ENCODE measurements at regions not wholly inside any gene's neighbourhood (a gene's known extent, or its start where the extent isn't known, plus 50 kb on each side); places are given as distances from the start of the nearest gene placed in this dataset.

DNA sequence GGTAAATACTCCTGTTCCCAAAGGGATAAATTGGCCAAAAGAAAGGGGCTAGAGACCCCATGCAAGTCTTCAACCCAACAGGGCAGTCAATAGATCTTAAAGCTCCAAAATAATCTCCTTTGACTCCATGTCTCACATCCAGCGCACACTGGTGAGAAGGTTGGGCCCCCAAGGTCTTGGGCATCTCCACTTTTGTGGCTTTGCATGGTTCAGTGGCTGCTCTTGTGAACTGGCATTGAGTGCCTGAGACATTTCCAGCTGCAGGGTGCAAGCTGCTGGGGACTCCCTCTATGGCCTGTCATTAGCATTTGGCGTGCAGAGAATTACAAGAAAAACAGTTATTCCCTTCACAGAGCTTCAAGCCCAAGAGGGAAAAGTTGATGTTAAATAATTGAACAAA is 224.7 kb downstream of the MTRR start:
- Histone ChIP-seq H3K14ac (ENCODE audit: insufficient read length) (no peak overlapping the region), H3K4me3 (ENCODE audit: extremely low read depth in 1 of 4, insufficient read depth in 2 of 4, low read depth in 3 of 4, low read length in 4 of 4) (no peak overlapping the region), H3K27me3 (replicated peaks in 1 of 4; ENCODE audit: control insufficient read depth in 3 of 4, extremely low read depth in 1 of 4, insufficient read depth in 3 of 4, low read length in 3 of 4) (no peaks in the 10 kb centered on the region), H3K4ac (replicated peaks; ENCODE audit: insufficient read length, low read depth, low read length) (no peak overlapping the region), H4K5ac (ENCODE audit: insufficient read length, low read depth, low read length) (no peak overlapping the region), H3K56ac (replicated peaks; ENCODE audit: insufficient read length, low read depth, low read length) (no peak overlapping the region), H3K18ac (ENCODE audit: extremely low read depth, low read length) (no peak overlapping the region), H3K36me3 (ENCODE audit: control insufficient read depth in 2 of 4, insufficient read depth in 4 of 4, low read length in 3 of 4) (no peaks in the 10 kb centered on the region), H2BK12ac (ENCODE audit: low read depth, low read length) (no peak overlapping the region), H3K9ac (replicated peaks in 1 of 4; ENCODE audit: extremely low read depth in 1 of 4, low read depth in 3 of 4, low read length in 3 of 4) (no peak overlapping the region), H3K23ac (ENCODE audit: insufficient read length) (no peak overlapping the region), H2AFZ (ENCODE audit: low read length) (no peak overlapping the region), H4K8ac (ENCODE audit: extremely low read depth, insufficient read depth, low read length) (no peak overlapping the region), H3K79me2 (ENCODE audit: control insufficient read depth in 1 of 2, insufficient read depth in 2 of 2, low read length in 2 of 2) (no peaks in the 10 kb centered on the region), H3K4me2 (ENCODE audit: insufficient read depth in 1 of 2, low read depth in 2 of 2, low read length in 2 of 2) (no peak overlapping the region), H4K20me1 (replicated peaks in 1 of 2; ENCODE audit: control insufficient read depth in 1 of 2, insufficient read depth in 2 of 2, low read length in 2 of 2) (no peaks in the 10 kb centered on the region), H3K4me1 (replicated peaks in 1 of 4; ENCODE audit: control insufficient read depth in 3 of 4, insufficient read depth in 4 of 4, low read length in 3 of 4) (no peaks in the 10 kb centered on the region), H2BK20ac (ENCODE audit: low read length) (no peak overlapping the region), H4K91ac (replicated peaks; ENCODE audit: insufficient read length, low read length) (no peak overlapping the region), H3K79me1 (ENCODE audit: low read depth, low read length) (no peaks in the 10 kb centered on the region), H3K27ac (ENCODE audit: low read depth, low read length) (no peak overlapping the region), H2BK120ac (replicated peaks; ENCODE audit: low read depth, low read length) (no peak overlapping the region), H2BK15ac (ENCODE audit: low read length) (no peak overlapping the region), H3K23me2 (ENCODE audit: low read depth, low read length) (no peaks in the 10 kb centered on the region), H2AK5ac (ENCODE audit: low read depth, low read length) (no peak overlapping the region), H2BK5ac (ENCODE audit: low read depth, low read length) (no peak overlapping the region), H3K9me3 (ENCODE audit: insufficient read depth in 2 of 2, low read depth in 1 of 2, low read length in 1 of 2) (peaks cover 3% of the 10 kb centered on the region in 2 experiments; a peak in 1 of 4 replicates)
- no peak for TF ChIP-seq POU5F1 (IDR thresholded peaks at IDR 0.05; ENCODE audit: low read depth, low read length)
- DNase-seq (ENCODE audit: low read depth in 1 of 2, low spot score in 2 of 2), result no peak
- ChIA-PET CTCF (ENCODE audit: partially characterized antibody) (interaction anchor here (0.6 kb wide), 1 partner anchor 937 kb away, joined by 3 read pairs; no protein-coding TSS in a partner anchor), POLR2A (ENCODE audit: partially characterized antibody) (no interaction called here)
- WGBS, 2 experiments (ENCODE audit: extremely low coverage in 1 of 2, insufficient coverage in 1 of 2, insufficient read length in 1 of 2, insufficient replicate concordance in 2 of 2, low coverage in 1 of 2, low lambda C conversion rate in 2 of 2, missing lambda C conversion rate in 1 of 2), result 91% methylated on average over 2 of the region's 2 CpGs; no CpG with 5 or more reads in 1 of the 2 experiments
- no peak for FAIRE-seq

All from H1 (cell line).